ENCODE measurements at regions not wholly inside any gene's neighbourhood (a gene's known extent, or its start where the extent isn't known, plus 50 kb on each side); places are given as distances from the start of the nearest gene placed in this dataset.

DNA sequence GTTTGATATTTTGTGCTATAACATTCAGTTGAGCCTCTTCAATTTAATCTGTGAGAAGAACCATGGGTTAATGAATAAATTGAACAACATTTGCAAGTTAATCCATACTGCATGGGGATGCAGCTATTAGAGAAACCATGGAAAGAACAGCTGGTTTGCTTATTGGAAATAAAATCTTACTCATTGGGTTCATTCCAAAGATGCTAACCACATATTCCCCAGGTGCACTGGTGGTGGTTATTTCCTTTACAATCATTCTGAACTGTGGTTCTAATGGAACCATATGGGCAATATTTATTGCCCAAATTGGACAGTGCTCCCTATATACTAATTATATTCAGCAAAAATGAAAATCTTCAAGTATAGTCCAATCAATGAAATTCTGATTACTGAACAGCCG, 1200.4 kb upstream of the CDH2 start:
- TF ChIP-seq, protein P1, sequence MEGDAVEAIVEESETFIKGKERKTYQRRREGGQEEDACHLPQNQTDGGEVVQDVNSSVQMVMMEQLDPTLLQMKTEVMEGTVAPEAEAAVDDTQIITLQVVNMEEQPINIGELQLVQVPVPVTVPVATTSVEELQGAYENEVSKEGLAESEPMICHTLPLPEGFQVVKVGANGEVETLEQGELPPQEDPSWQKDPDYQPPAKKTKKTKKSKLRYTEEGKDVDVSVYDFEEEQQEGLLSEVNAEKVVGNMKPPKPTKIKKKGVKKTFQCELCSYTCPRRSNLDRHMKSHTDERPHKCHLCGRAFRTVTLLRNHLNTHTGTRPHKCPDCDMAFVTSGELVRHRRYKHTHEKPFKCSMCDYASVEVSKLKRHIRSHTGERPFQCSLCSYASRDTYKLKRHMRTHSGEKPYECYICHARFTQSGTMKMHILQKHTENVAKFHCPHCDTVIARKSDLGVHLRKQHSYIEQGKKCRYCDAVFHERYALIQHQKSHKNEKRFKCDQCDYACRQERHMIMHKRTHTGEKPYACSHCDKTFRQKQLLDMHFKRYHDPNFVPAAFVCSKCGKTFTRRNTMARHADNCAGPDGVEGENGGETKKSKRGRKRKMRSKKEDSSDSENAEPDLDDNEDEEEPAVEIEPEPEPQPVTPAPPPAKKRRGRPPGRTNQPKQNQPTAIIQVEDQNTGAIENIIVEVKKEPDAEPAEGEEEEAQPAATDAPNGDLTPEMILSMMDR (IDR thresholded peaks at IDR 0.05): no peak
- TF ChIP-seq POLR2A (IDR thresholded peaks at IDR 0.05): no peak
